ENCODE measurements at regions not wholly inside any gene's neighbourhood (a gene's known extent, or its start where the extent isn't known, plus 50 kb on each side); places are given as distances from the start of the nearest gene placed in this dataset.

- TF ChIP-seq POLR2AphosphoS5 (IDR thresholded peaks at IDR 0.05), result no peak
- TF ChIP-seq CTCF (IDR thresholded peaks at IDR 0.05), result no peak
- no peak for TF ChIP-seq POLR2A (IDR thresholded peaks at IDR 0.05)
- no peak for TF ChIP-seq EP300 (IDR thresholded peaks at IDR 0.05)
Observed at GRCh38 chr2:150160058-150160457, 327.4 kb downstream of the RND3 start.

Data from stomach (tissue), 4 donors.